Subcutaneous abdominal adipose tissue (tissue), 5 donors: ENCODE measurements at regions not wholly inside any gene's neighbourhood (a gene's known extent, or its start where the extent isn't known, plus 50 kb on each side); places are given as distances from the start of the nearest gene placed in this dataset.

Experiments
- H3K27ac ChIP-seq: one replicate; pipeline ENCODE4 v1.7.0; 2013; ENCODE audit warnings: low read depth, mild to moderate bottlenecking, inconsistent platforms, low read length, moderate library complexity
- H3K27me3 ChIP-seq, 5 donors: one replicate each; pipeline ENCODE4 v1.7.0; 2013; ENCODE audit warnings: low read length in 5 of 5, inconsistent platforms in 1 of 5; ENCODE audit not compliant: control insufficient read depth in 5 of 5, insufficient read depth in 4 of 5
- H3K36me3 ChIP-seq, 5 donors: one replicate each; pipeline ENCODE4 v1.7.0; 2013; ENCODE audit warnings: low read length in 5 of 5; ENCODE audit not compliant: control insufficient read depth in 5 of 5, insufficient read depth in 5 of 5
- H3K4me1 ChIP-seq, 5 donors: one replicate each; pipeline ENCODE4 v1.7.0; 2013; ENCODE audit warnings: low read length in 5 of 5, mild to moderate bottlenecking in 3 of 5, moderate library complexity in 1 of 5; ENCODE audit not compliant: control insufficient read depth in 5 of 5, insufficient read depth in 5 of 5
- H3K4me3 ChIP-seq, 5 donors: one replicate each; pipeline ENCODE4 v1.7.0; 2013; ENCODE audit warnings: low read length in 5 of 5, low read depth in 1 of 5
- H3K9ac ChIP-seq, 5 donors: one replicate each; pipeline ENCODE4 v1.7.0; 2013; ENCODE audit warnings: low read length in 5 of 5, mild to moderate bottlenecking in 4 of 5, moderate library complexity in 3 of 5
- H3K9me3 ChIP-seq, 5 donors: one replicate each; pipeline ENCODE4 v1.7.0; 2013; ENCODE audit warnings: low read length in 5 of 5; ENCODE audit not compliant: control insufficient read depth in 5 of 5
- donor health status: healthy.
- donor health status: healthy.
- donor health status: healthy.
- donor health status: healthy.
- donor health status: healthy.

DNA sequence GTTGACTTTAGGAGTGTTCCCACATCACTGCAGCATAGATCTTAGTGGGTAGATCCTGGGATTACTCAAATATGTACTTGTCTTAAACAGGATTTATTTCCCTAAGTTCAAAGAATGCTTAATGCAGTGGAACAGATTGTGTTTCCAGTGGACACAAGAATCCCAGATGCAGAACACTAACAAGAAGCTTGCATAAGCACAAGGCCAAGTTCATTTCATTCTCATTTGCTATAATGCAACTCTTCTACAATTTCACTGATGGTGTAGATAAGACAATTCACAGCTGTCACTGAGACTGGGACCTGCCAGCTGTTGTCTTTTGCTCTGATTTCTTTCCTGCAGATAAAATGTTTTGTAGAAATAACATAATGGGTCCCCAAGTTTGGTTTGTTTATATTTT is 225.6 kb downstream of the NFKBIZ start:
- no peak overlapping the region for H3K9ac ChIP-seq
- no peaks in the 10 kb centered on the region for H3K4me1 ChIP-seq
- H3K36me3 ChIP-seq: no peaks in the 10 kb centered on the region
- H3K4me3 ChIP-seq: no peak overlapping the region
- no peak overlapping the region for H3K27ac ChIP-seq
- H3K9me3 ChIP-seq: no peaks in the 10 kb centered on the region
- H3K27me3 ChIP-seq: no peaks in the 10 kb centered on the region

- Histone ChIP-seq H3K27me3 (no peaks in the 10 kb centered on the region), H3K4me3 (no peak overlapping the region), H3K27ac (no peak overlapping the region), H3K4me1 (peaks cover 0 to 5% (median 0%) of the 10 kb centered on the region in 5 donors), H3K9me3 (no peaks in the 10 kb centered on the region), H3K36me3 (no peaks in the 10 kb centered on the region), H3K9ac (no peak overlapping the region)
Measured at GRCh38 chr3:102078401-102078800, 229.1 kb downstream of the NFKBIZ start.

- no peaks in the 10 kb centered on the region for H3K36me3 ChIP-seq
- H3K9me3 ChIP-seq: no peaks in the 10 kb centered on the region
- H3K4me3 ChIP-seq: no peak overlapping the region
- H3K4me1 ChIP-seq: peaks cover 0 to 5% (median 0%) of the 10 kb centered on the region in 5 donors
- H3K9ac ChIP-seq: no peak overlapping the region
- H3K27me3 ChIP-seq: no peaks in the 10 kb centered on the region
- H3K27ac ChIP-seq: no peak overlapping the region
Measured at GRCh38 chr3:102078854-102079808, 229.8 kb downstream of the NFKBIZ start.

GRCh38 chr3:102079809-102080197 is 230.5 kb downstream of the NFKBIZ start:
- no peaks in the 10 kb centered on the region for H3K27me3 ChIP-seq
- H3K36me3 ChIP-seq: no peaks in the 10 kb centered on the region
- no peaks in the 10 kb centered on the region for H3K9me3 ChIP-seq
- no peak overlapping the region for H3K4me3 ChIP-seq
- no peak overlapping the region for H3K27ac ChIP-seq
- peaks cover 0 to 5% (median 0%) of the 10 kb centered on the region in 5 donors for H3K4me1 ChIP-seq
- H3K9ac ChIP-seq: no peak overlapping the region

DNA sequence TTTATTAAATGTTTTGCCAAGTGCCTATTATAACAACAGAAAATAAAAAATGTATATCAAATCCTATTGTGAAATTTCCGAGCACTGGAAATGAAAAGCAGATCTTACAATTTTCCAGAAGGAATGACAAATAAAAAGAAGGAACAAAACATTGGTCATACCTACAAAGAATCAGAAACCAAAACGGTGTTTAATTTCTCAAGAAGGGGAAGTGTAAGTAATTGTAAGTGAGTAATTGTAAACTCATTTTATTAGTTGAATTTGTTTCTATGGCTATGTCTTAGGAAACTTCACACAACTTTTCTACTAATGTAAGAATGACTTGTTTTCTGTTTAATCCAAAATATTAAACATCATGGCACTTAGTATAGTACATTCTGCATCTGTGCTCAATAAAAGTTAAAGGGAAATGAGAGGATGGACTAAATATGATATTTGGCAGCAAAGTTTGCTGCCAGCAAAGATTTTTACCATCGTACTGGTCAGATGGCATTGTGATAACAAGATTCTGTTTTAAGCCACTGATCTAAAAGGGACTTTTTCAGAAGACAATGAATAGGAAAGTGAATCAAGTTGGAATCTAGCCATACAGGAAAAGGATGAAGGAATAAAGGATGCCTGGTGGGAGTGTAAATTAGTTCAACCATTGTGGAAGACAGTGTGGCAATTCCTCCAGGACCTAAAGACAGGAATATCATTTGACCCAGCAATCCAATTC is 232.4 kb downstream of the NFKBIZ start:
- Histone ChIP-seq H3K36me3 (no peaks in the 10 kb centered on the region), H3K27ac (no peak overlapping the region), H3K4me3 (no peak overlapping the region), H3K4me1 (peaks cover 0 to 5% (median 0%) of the 10 kb centered on the region in 5 donors), H3K27me3 (no peaks in the 10 kb centered on the region), H3K9me3 (no peaks in the 10 kb centered on the region), H3K9ac (no peak overlapping the region)

GRCh38 chr3:102083473-102083872 is 234.2 kb downstream of the NFKBIZ start:
- H3K4me3 ChIP-seq: no peak overlapping the region
- H3K4me1 ChIP-seq: peaks cover 0 to 5% (median 0%) of the 10 kb centered on the region in 5 donors
- H3K27me3 ChIP-seq: no peaks in the 10 kb centered on the region
- no peak overlapping the region for H3K9ac ChIP-seq
- H3K27ac ChIP-seq: no peak overlapping the region
- H3K36me3 ChIP-seq: no peaks in the 10 kb centered on the region
- H3K9me3 ChIP-seq: no peaks in the 10 kb centered on the region

GRCh38 chr3:102084006-102084405 is 234.7 kb downstream of the NFKBIZ start:
- Histone ChIP-seq H3K27ac (no peak overlapping the region), H3K27me3 (no peaks in the 10 kb centered on the region), H3K9ac (no peak overlapping the region), H3K4me1 (peaks cover 0 to 5% (median 0%) of the 10 kb centered on the region in 5 donors), H3K9me3 (no peaks in the 10 kb centered on the region), H3K4me3 (no peak overlapping the region), H3K36me3 (no peaks in the 10 kb centered on the region)

DNA sequence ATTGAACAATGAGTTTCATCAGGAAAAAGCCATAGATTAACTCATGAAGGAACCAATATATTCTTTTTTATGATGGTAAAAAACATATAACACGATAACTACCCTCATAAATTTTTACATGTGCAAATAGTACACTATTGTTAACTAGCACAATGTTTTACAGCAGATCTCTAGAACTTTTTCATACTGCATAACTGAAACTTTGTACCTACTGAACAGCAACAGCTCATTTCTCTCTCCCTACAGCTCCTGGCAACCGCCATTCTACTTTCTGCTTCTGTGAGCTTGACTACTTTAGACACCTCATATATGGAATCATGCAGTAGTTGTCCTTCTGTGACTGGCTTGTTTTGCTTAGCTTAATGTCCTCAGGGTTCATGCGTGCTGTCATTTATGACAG is 235.4 kb downstream of the NFKBIZ start:
- no peak overlapping the region for H3K27ac ChIP-seq

DNA sequence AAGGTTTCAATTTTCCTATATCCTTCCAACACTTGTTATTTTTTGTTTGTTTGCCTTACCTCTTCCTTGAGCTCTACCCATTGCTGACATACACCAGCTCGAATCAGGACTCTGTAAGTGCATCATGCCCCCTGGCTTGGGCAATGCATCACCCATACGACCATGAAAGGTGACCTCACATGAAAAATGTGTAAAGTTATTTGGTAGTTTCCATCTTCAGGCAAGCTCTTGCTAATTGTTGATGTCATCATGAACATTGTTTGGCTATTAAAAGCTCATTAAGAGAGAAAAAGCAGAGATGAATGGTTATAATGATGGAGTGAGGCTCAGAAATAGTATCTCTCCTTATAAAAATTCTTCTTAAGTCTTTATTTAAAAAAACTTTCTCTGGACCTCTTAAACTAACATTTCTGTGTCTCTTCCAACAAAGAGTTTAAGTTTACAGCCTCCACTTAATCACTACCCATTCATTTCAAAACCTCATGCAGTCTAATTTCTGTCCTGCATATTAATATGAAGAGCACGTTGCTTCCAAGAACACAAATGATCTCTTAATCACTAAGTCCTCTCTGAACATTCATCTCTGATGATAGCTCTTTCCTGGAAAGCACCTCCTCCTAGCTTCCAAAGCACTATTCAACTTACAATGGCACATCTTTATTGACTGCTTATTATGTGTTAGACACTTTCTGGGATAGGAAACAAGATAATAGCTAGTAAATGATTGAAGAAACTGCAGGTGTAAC is 236.3 kb downstream of the NFKBIZ start:
- Histone ChIP-seq H3K9ac (no peak overlapping the region), H3K27me3 (no peaks in the 10 kb centered on the region), H3K27ac (no peak overlapping the region), H3K36me3 (no peaks in the 10 kb centered on the region), H3K4me3 (no peak overlapping the region), H3K4me1 (peaks cover 0 to 13% (median 0%) of the 10 kb centered on the region in 5 donors), H3K9me3 (no peaks in the 10 kb centered on the region)

More for the DNA sequence above, 235.4 kb downstream of the NFKBIZ start:
- H3K4me3 ChIP-seq: no peak overlapping the region
- peaks cover 0 to 5% (median 0%) of the 10 kb centered on the region in 5 donors for H3K4me1 ChIP-seq
- no peak overlapping the region for H3K9ac ChIP-seq
- H3K36me3 ChIP-seq: no peaks in the 10 kb centered on the region
- no peaks in the 10 kb centered on the region for H3K27me3 ChIP-seq
- H3K9me3 ChIP-seq: no peaks in the 10 kb centered on the region
